K562 (cell line): ENCODE measurements at regions not wholly inside any gene's neighbourhood (a gene's known extent, or its start where the extent isn't known, plus 50 kb on each side); places are given as distances from the start of the nearest gene placed in this dataset.

ENCODE experiments used
- CBX5 ChIP-seq: IDR thresholded peaks from 2 replicates; pipeline ENCODE4 v1.6.1; 2014; ENCODE audit warnings: low read depth, borderline replicate concordance
- CTCF ChIP-seq, 3 experiments: IDR thresholded peaks in 2 of 3; conservative IDR thresholded peaks in 1 of 3; 2 replicates each; pipeline ENCODE4 v1.5.1; 2011 to 2012; ENCODE audit warnings: low read length in 3 of 3, mild to moderate bottlenecking in 3 of 3, control low read depth in 2 of 3, improper control_type of control experiment in 1 of 3, inconsistent platforms in 1 of 3, low read depth in 1 of 3, mixed read lengths in 1 of 3, moderate library complexity in 1 of 3; ENCODE audit not compliant: insufficient read depth in 2 of 3
- DPF2 ChIP-seq: fragments of 450-650 bp; IDR thresholded peaks from 2 replicates; pipeline ENCODE4 v1.6.1; 2016
- HOXB6 ChIP-seq: fragments of 250-450 bp; sonication (Bioruptor Pico); IDR thresholded peaks from 2 replicates; pipeline ENCODE4 v1.5.1; 2022; ENCODE audit warnings: mild to moderate bottlenecking, borderline replicate concordance
- IRF9 ChIP-seq: fragments of 450-650 bp; IDR thresholded peaks from 2 replicates; pipeline ENCODE4 v1.6.1; 2016; ENCODE audit warnings: missing biosample characterization, missing genetic modification characterization
- JUN ChIP-seq, 2 experiments: sonication (generic) in 1 of 2; formaldehyde crosslinking in 1 of 2; IDR thresholded peaks; 2 replicates each; pipeline versions ENCODE4 v1.6.1 to v1.8.0; 2012 to 2022; ENCODE audit warnings: borderline replicate concordance in 2 of 2, mild to moderate bottlenecking in 2 of 2, improper control_type of control experiment in 1 of 2, low read depth in 1 of 2, low read length in 1 of 2, missing genetic modification reagents in 1 of 2
- MAFG ChIP-seq: fragments of 450-650 bp; conservative IDR thresholded peaks from 2 replicates; pipeline ENCODE4 v1.6.1; 2016; ENCODE audit warnings: missing genetic modification characterization, missing compliant biosample characterization
- MAFK ChIP-seq: IDR thresholded peaks from 2 replicates; pipeline ENCODE4 v1.6.1; 2011; ENCODE audit warnings: low read length, improper control_type of control experiment
- SETDB1 ChIP-seq: IDR thresholded peaks from one replicate; pipeline ENCODE4 v1.6.1; 2012; ENCODE audit warnings: low read length, control low read depth, inconsistent platforms
- SLC30A9 ChIP-seq: fragments of 250-450 bp; sonication (Bioruptor Pico); IDR thresholded peaks from 2 replicates; pipeline ENCODE4 v1.8.0; 2022; ENCODE audit warnings: mild to moderate bottlenecking, moderate library complexity
- USF1 ChIP-seq: sonication (generic); formaldehyde crosslinking; IDR thresholded peaks from 2 replicates; pipeline ENCODE4 v1.9.0; 2022; ENCODE audit warnings: mild to moderate bottlenecking, missing genetic modification reagents
- YY1 ChIP-seq, 3 experiments: IDR thresholded peaks; 2 replicates each; pipeline ENCODE4 v1.6.1; 2011; ENCODE audit warnings: low read length in 2 of 3, mild to moderate bottlenecking in 2 of 3, moderate library complexity in 2 of 3, borderline replicate concordance in 1 of 3, control low read depth in 1 of 3, low read depth in 1 of 3; ENCODE audit not compliant: insufficient read depth in 3 of 3, insufficient replicate concordance in 2 of 3, control insufficient read depth in 1 of 3, insufficient read length in 1 of 3; ENCODE audit errors: extremely low read depth in 1 of 3

- no peak for TF ChIP-seq SLC30A9
- TF ChIP-seq CBX5, result no peak
- TF ChIP-seq IRF9 (tag), result no peak
- no peak for TF ChIP-seq MAFK
- no peak for TF ChIP-seq DPF2
- TF ChIP-seq JUN (IDR thresholded peaks at IDR 0.05; ENCODE audit: borderline replicate concordance, low read depth, low read length), result no peak
- TF ChIP-seq JUN (CRISPR knock-in tag; IDR thresholded peaks at IDR 0.05; ENCODE audit: borderline replicate concordance), result no peak
- TF ChIP-seq HOXB6 (CRISPR knock-in tag), result no peak
- no peak for TF ChIP-seq MAFG (tag)
- TF ChIP-seq USF1 (CRISPR knock-in tag), result no peak
- TF ChIP-seq CTCF (IDR thresholded peaks at IDR 0.05 in 2 of 3, conservative IDR thresholded peaks at IDR 0.05 in 1 of 3; ENCODE audit: insufficient read depth in 2 of 3, low read depth in 1 of 3, low read length in 3 of 3), result no peak
- TF ChIP-seq SETDB1, result no peak
- TF ChIP-seq YY1 (IDR thresholded peaks at IDR 0.05; ENCODE audit: borderline replicate concordance in 1 of 3, control insufficient read depth in 1 of 3, extremely low read depth in 1 of 3, insufficient read depth in 3 of 3, insufficient read length in 1 of 3, insufficient replicate concordance in 2 of 3, low read depth in 1 of 3, low read length in 2 of 3), result no peak
Measured at GRCh38 chr7:68547799-68548198, 1050.5 kb upstream of the AUTS2 start.
